Neural cell (in vitro differentiated cells): ENCODE measurements at regions not wholly inside any gene's neighbourhood (a gene's known extent, or its start where the extent isn't known, plus 50 kb on each side); places are given as distances from the start of the nearest gene placed in this dataset.

Experiments
- H2AFZ ChIP-seq: fragments of 200-600, 300-800 bp; sonication (generic), shearing (Covaris generic); 2 replicates; pipeline ENCODE4 v1.6.0; 2014; ENCODE audit warnings: low read depth, mild to moderate bottlenecking, antibody characterized with exemption, low read length, moderate library complexity
- H3F3A ChIP-seq: fragments of 200-600 bp; shearing (Covaris generic); 2 replicates; pipeline ENCODE4 v1.6.1; 2016; ENCODE audit warnings: mild to moderate bottlenecking, moderate library complexity, mixed read lengths, antibody characterized with exemption, low read length; ENCODE audit not compliant: insufficient read depth, poor library complexity, severe bottlenecking
- H3K27ac ChIP-seq: fragments of 200-600, 300-800 bp; sonication (generic), shearing (Covaris generic); 2 replicates; pipeline ENCODE4 v1.5.1; 2014; ENCODE audit warnings: mild to moderate bottlenecking, low read length, moderate library complexity
- H3K27me3 ChIP-seq: fragments of 300-800, 200-600 bp; sonication (generic), shearing (Covaris generic); 2 replicates; pipeline ENCODE4 v1.6.0; 2014; ENCODE audit warnings: mild to moderate bottlenecking, low read depth, low read length, moderate library complexity; ENCODE audit not compliant: insufficient read depth
- H3K36me3 ChIP-seq: fragments of 300-800, 200-600 bp; sonication (generic), shearing (Covaris generic); 2 replicates; pipeline ENCODE4 v1.5.1; 2014; ENCODE audit warnings: mild to moderate bottlenecking, antibody characterized with exemption, low read length, moderate library complexity; ENCODE audit not compliant: insufficient read depth
- H3K4me2 ChIP-seq: fragments of 300-800, 200-600 bp; sonication (generic), shearing (Covaris generic); 2 replicates; pipeline ENCODE4 v1.6.0; 2014; ENCODE audit warnings: mild to moderate bottlenecking, low read length
- H3K4me3 ChIP-seq: fragments of 300-800, 200-600 bp; sonication (generic), shearing (Covaris generic); 2 replicates; pipeline ENCODE4 v1.5.1; 2014; ENCODE audit warnings: mild to moderate bottlenecking, low read length, moderate library complexity
- H3K79me2 ChIP-seq: fragments of 200-600 bp; shearing (Covaris generic); replicated peaks from 2 replicates; pipeline ENCODE4 v1.6.0; 2014; ENCODE audit warnings: mild to moderate bottlenecking, low read length, moderate library complexity; ENCODE audit not compliant: insufficient read depth
- H3K9ac ChIP-seq: fragments of 300-800, 200-600 bp; sonication (generic), shearing (Covaris generic); 2 replicates; pipeline ENCODE4 v1.6.1; 2016; ENCODE audit warnings: mild to moderate bottlenecking, low read length, mixed read lengths
- H3K9me2 ChIP-seq: fragments of 200-600 bp; shearing (Covaris generic); 2 replicates; pipeline ENCODE4 v1.6.1; 2016; ENCODE audit warnings: mild to moderate bottlenecking, low read length, mixed read lengths; ENCODE audit not compliant: insufficient read depth
- H3K9me3 ChIP-seq: fragments of 200-600, 300-800 bp; sonication (generic), shearing (Covaris generic); 2 replicates; pipeline ENCODE4 v1.6.1; 2016; ENCODE audit warnings: mild to moderate bottlenecking, mixed run types, low read length, moderate library complexity, mixed read lengths
- H4K20me1 ChIP-seq: fragments of 200-600 bp; shearing (Covaris generic); 2 replicates; pipeline ENCODE4 v1.6.1; 2016; ENCODE audit warnings: mild to moderate bottlenecking, mixed run types; ENCODE audit not compliant: insufficient read depth
- CTCF ChIP-seq: fragments of 450-650 bp; IDR thresholded peaks from 2 replicates; pipeline ENCODE4 v1.5.1; 2014; ENCODE audit warnings: antibody characterized with exemption, mild to moderate bottlenecking, moderate library complexity; ENCODE audit not compliant: poor library complexity, severe bottlenecking
- EP300 ChIP-seq: fragments of 450-650 bp; conservative IDR thresholded peaks from 2 replicates; pipeline ENCODE4 v1.6.1; 2014; ENCODE audit warnings: antibody characterized with exemption, mild to moderate bottlenecking, moderate library complexity; ENCODE audit not compliant: poor library complexity, severe bottlenecking
- EZH2 ChIP-seq: fragments of 200-600, 300-800 bp; shearing (Covaris generic), sonication (generic); IDR thresholded peaks from 2 replicates; pipeline ENCODE4 v1.6.1; 2014; ENCODE audit warnings: antibody characterized with exemption, low read length, borderline replicate concordance, mild to moderate bottlenecking; ENCODE audit not compliant: insufficient read depth, poor library complexity, severe bottlenecking
- MXI1 ChIP-seq: fragments of 450-650 bp; conservative IDR thresholded peaks from 2 replicates; pipeline ENCODE4 v1.6.1; 2014; ENCODE audit warnings: antibody characterized with exemption, mild to moderate bottlenecking; ENCODE audit not compliant: poor library complexity, severe bottlenecking
- POLR2AphosphoS5 ChIP-seq: IDR thresholded peaks from 2 replicates; pipeline ENCODE4 v1.6.1; 2012
- RAD21 ChIP-seq: fragments of 450-650 bp; conservative IDR thresholded peaks from 2 replicates; pipeline ENCODE4 v1.6.1; 2014; ENCODE audit warnings: antibody characterized with exemption, mild to moderate bottlenecking, moderate library complexity
- REST ChIP-seq: IDR thresholded peaks from 2 replicates; pipeline ENCODE4 v1.6.1; 2012; ENCODE audit warnings: borderline replicate concordance
- SMC3 ChIP-seq: fragments of 450-650 bp; conservative IDR thresholded peaks from 2 replicates; pipeline ENCODE4 v1.6.1; 2014; ENCODE audit warnings: antibody characterized with exemption, mild to moderate bottlenecking, moderate library complexity; ENCODE audit not compliant: poor library complexity
- TAF1 ChIP-seq: IDR thresholded peaks from 2 replicates; pipeline ENCODE4 v1.6.1; 2012; ENCODE audit warnings: low read depth

- Histone ChIP-seq H4K20me1 (no peaks in the 10 kb centered on the region), H3K9me2 (no peaks in the 10 kb centered on the region), H3K27ac (peak overlapping the region; percentile 50), H3K79me2 (no peaks in the 10 kb centered on the region), H3K36me3 (no peaks in the 10 kb centered on the region), H3K9ac (peak overlapping the region; percentile 10), H3K4me3 (peak overlapping the region; percentile 14), H3F3A (no peaks in the 10 kb centered on the region), H2AFZ (no peak overlapping the region), H3K9me3 (no peaks in the 10 kb centered on the region), H3K4me2 (peak overlapping the region; percentile 31), H3K27me3 (no peaks in the 10 kb centered on the region)
- TF ChIP-seq EZH2 = no peak
- no peak for TF ChIP-seq TAF1
- TF ChIP-seq REST = peak; percentile 60
- TF ChIP-seq EP300 = peak; percentile 76
- TF ChIP-seq CTCF = no peak
- peak; percentile 30 for TF ChIP-seq RAD21
- peak; percentile 67 for TF ChIP-seq POLR2AphosphoS5
- no peak for TF ChIP-seq MXI1
- peak; percentile 29 for TF ChIP-seq SMC3
Measured at GRCh38 chr1:57711326-57711725, 287.5 kb upstream of the DAB1 start.

GRCh38 chr1:57707631-57708030 lies 283.8 kb upstream of the DAB1 start:
- no peak overlapping the region for H2AFZ ChIP-seq
- no peaks in the 10 kb centered on the region for H3K9me3 ChIP-seq
- H3F3A ChIP-seq = no peaks in the 10 kb centered on the region
- no peak overlapping the region for H3K4me3 ChIP-seq
- no peaks in the 10 kb centered on the region for H3K27me3 ChIP-seq
- no peaks in the 10 kb centered on the region for H4K20me1 ChIP-seq
- no peak for TF ChIP-seq POLR2AphosphoS5
- TF ChIP-seq EP300 = no peak
- no peak for TF ChIP-seq MXI1
- TF ChIP-seq TAF1 = no peak
- no peak for TF ChIP-seq SMC3
- TF ChIP-seq REST = no peak
- TF ChIP-seq EZH2 = no peak
- TF ChIP-seq RAD21 = no peak
- TF ChIP-seq CTCF = no peak
- no peak overlapping the region for H3K27ac ChIP-seq
- H3K4me2 ChIP-seq = no peak overlapping the region
- no peaks in the 10 kb centered on the region for H3K36me3 ChIP-seq
- H3K79me2 ChIP-seq = no peaks in the 10 kb centered on the region
- H3K9me2 ChIP-seq = no peaks in the 10 kb centered on the region
- H3K9ac ChIP-seq = no peak overlapping the region
